HG03571 (cell line): ENCODE measurements at regions not wholly inside any gene's neighbourhood (a gene's known extent, or its start where the extent isn't known, plus 50 kb on each side); places are given as distances from the start of the nearest gene placed in this dataset.

Experiments
- ATAC-seq: cut with Tn5 transposase; IDR thresholded peaks from one replicate; pipeline ENCODE4 v1.9.1; 2021; ENCODE audit not compliant: unreplicated experiment

- ATAC-seq, result no peak
These were observed 452.7 kb upstream of the FAT1 start for GRCh38 chr4:187176261-187176910.

GRCh38 chr4:187178084-187178483 is 454.4 kb upstream of the FAT1 start:
- ATAC-seq, result no peak

DNA sequence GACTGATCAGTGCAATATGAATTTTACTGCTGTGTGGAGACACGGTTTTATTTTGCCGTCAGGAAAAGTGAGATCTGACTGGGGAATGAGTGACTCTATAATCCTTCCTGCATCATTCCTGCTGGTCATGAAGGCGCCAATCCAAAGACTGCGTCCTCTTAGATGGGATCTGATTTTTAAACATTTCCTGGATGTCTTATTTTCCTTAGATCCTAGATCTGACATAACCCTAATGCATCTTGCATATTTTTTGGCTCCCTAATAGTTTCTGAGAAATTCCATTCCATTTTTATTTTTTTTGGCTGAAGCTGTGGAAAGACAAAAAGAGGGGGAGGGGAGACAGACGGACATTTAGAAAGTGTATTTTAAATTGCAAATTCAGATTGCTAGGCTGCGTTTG is 454.9 kb upstream of the FAT1 start:
- ATAC-seq, result no peak

- no peak for ATAC-seq
These were observed 455.7 kb upstream of the FAT1 start for GRCh38 chr4:187179086-187180058.

DNA sequence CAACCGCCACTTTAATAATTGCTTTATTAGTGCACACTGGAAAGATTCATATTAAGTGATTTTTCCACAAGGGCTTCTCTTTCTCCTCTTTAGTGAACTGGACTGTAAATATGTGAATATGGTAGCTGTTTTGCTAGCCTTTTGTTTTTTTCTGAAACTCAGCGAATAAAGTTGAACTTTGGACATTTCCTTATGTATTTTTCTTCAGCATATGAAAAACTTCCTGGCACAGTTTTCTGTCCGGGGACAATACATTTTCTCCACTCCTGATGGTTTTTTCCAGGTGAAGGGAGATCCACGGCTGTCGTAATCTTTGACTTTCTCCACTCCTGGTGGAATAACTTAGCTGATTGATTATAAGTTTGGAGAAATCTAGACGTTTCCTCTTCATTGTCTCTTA is 457.4 kb upstream of the FAT1 start:
- ATAC-seq, result no peak

- no peak for ATAC-seq
These were observed 459.7 kb upstream of the FAT1 start for GRCh38 chr4:187183346-187183745.

DNA sequence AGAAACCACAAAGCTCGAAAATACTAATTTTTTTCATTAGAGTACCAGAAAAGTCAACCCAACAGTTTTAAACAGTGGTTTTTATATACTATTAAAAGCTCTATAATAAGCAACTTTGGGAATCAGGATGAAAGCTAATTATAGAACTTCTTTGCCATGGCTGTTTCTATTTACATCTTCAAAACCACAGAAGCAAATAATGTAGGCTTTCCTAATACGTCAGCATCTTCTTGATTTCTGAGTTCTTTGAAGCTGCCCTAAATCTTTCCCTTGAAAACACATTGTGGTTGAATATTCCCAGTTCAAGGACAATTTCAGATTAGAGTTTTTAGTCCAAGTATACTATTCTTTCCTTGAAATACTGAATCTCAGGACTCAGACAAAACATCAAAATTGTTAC is 460.2 kb upstream of the FAT1 start:
- no peak for ATAC-seq

- ATAC-seq, result no peak
These were observed 460.9 kb upstream of the FAT1 start for GRCh38 chr4:187184508-187184907.

GRCh38 chr4:187188118-187188517 is 464.5 kb upstream of the FAT1 start:
- ATAC-seq, result no peak

GRCh38 chr4:187188741-187189140 is 465.1 kb upstream of the FAT1 start:
- ATAC-seq, result no peak

DNA sequence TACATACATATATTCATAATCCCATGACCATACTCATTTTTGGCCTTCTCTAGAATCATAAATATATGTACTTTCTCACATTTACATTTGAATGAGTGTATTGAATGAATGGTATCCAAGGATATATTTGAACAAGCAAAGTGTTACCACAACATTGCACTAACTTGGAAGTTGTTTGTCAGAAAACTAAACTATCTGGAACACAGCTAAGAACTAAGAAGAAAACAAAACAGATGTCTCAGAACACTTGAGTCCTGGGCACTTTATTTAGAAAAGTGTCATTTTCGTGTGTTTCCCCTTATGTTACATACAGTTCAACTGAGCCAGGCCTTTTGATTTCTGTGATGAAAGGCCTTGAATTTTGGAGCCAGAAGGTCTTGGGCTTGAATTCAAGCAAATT is 466.7 kb upstream of the FAT1 start:
- no peak for ATAC-seq

GRCh38 chr4:187191676-187192075 is 468.0 kb upstream of the FAT1 start:
- ATAC-seq, result no peak

- no peak for ATAC-seq
These were observed 468.6 kb upstream of the FAT1 start for GRCh38 chr4:187192266-187192665.

DNA sequence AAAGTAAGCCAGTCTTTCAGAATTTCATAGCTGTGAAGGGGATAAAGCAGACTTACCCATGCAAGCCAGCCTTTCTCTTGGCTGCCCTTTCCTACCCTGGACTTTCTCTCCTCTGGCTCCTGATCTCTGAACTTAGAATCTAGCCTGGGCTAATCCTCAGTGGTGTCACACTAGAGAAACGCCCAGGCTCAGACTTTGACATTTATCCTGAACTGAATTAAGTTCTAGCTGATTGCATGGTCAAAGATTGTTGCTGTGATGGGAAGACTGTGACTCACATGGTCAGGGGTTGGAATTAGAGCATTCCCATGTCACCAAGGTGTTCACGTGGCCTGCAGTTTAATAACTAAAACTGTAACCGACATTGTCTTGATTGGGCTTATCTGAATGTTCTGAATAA is 469.5 kb upstream of the FAT1 start:
- no peak for ATAC-seq

DNA sequence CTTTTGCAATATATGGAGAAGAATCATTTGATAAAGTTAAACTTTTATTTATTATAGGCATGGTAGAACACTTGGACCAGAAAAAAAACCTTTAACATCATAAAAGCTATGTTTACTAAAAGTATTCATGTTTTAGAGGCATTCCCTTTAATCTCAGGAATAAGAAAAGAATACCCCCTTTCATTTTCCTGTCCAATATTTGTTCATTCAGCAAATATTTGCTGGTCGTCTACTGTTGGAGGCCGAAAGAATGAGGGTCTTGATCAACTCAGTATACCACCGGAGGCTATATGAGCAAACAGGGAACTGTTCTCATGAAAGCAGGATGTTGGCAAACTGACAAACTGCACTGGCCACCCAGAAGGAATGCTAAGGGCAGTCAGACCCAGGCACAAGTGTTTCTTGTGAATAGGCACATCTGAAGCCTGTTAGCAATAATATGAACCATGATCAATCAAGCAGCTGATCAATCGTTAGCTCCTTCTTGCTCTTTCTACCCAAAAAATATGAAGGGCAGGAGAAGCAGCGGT is 480.8 kb upstream of the FAT1 start:
- no peak for ATAC-seq

DNA sequence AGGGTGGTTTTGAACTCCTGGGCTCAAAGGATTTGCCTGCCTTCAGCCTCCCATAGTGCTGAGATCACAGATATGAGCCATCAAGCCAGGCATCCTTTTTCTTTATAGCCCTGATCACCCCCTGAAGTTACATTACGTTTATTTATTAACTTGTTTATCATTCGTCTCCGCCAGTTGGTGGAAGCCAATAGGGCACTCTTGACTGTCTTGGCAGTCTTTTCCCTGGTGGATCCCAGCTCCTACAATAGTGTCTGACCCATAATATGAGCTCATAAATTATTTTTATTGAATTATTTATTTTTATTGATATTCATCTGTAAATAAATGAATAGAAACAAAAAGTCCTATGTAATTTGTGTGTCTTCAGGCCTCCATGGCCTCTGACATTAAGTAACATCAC is 484.3 kb upstream of the FAT1 start:
- ATAC-seq, result no peak

- no peak for ATAC-seq
These were observed 485.0 kb upstream of the FAT1 start for GRCh38 chr4:187208651-187209050.

- no peak for ATAC-seq
These were observed 486.4 kb upstream of the FAT1 start for GRCh38 chr4:187209921-187210613.

GRCh38 chr4:187212446-187213080 is 488.9 kb upstream of the FAT1 start:
- no peak for ATAC-seq

- no peak for ATAC-seq
These were observed 491.8 kb upstream of the FAT1 start for GRCh38 chr4:187215438-187215837.

DNA sequence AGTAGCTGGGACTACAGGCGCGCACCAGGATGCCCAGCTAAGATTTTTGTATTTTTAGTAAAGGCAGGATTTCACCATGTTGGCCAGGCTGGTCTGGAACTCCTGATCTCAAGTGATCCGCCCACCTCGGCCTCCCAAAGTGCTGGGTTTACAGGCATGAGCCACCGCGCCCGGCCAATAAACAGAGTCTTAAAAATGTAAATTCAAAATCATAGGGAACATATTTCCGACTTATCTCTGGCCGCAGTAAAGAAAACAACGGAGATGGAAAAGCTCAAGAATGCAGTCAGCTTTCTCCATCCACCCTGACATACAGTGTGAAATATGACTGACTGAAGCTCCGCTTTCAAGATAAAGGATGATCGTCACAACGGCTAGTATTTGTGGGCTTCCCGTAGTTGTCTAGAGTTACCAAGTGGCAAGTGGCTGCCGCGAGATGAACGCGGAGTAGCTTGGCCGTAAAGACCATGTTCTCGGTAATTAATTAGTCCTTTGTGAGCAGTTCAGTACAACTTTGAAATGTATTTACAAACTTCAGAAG is 495.1 kb upstream of the FAT1 start:
- no peak for ATAC-seq
